Keratinocyte (primary cell): ENCODE measurements at regions not wholly inside any gene's neighbourhood (a gene's known extent, or its start where the extent isn't known, plus 50 kb on each side); places are given as distances from the start of the nearest gene placed in this dataset.

ENCODE experiments used
- CTCF ChIP-seq, 3 experiments: IDR thresholded peaks in 1 of 3; conservative IDR thresholded peaks in 1 of 3; optimal IDR thresholded peaks in 1 of 3; 2 replicates in 2 of 3; 3 replicates in 1 of 3; pipeline versions ENCODE3 to v1.5.1; 2011; ENCODE audit warnings: low read length in 3 of 3, mild to moderate bottlenecking in 3 of 3, moderate library complexity in 2 of 3, control low read depth in 1 of 3, inconsistent platforms in 1 of 3; ENCODE audit not compliant: insufficient read depth in 2 of 3; ENCODE audit errors: extremely low read depth in 1 of 3
- EZH2 ChIP-seq: IDR thresholded peaks from one replicate; pipeline ENCODE4 v1.6.1; 2012; ENCODE audit warnings: inconsistent platforms, mild to moderate bottlenecking, low read length, moderate library complexity

DNA sequence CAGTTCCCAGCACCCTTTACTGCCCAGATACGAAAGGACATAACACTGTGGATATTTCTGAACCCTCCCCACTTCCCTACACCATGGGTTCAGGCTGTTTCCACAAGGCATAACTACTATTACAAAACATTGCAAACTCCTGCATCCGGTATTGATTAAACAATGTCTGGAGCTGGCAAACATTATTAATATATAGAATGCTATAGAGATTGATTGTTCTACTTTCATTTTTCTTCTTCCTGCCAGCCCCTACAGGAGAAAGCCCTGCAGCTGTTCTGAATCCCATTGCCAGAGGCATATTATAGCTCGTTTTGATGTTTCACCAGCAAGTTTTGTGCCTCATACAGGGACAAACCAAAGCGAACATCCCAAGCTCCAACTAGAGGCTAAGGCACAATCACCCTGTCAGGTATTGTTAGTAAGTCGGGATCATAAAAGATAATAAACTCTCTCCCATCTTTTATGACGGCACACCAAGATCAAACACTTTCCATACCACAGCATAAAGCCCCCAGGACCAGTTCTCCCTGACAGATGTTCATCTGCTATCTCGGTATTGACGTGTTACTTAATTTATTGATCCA, 331.1 kb upstream of the NT5E start:
- TF ChIP-seq CTCF (optimal IDR thresholded peaks at IDR 0.05 in 1 of 3, IDR thresholded peaks at IDR 0.05 in 1 of 3, conservative IDR thresholded peaks at IDR 0.05 in 1 of 3; ENCODE audit: extremely low read depth in 1 of 3, insufficient read depth in 2 of 3, low read length in 3 of 3) = no peak
- no peak for TF ChIP-seq EZH2
